ENCODE measurements at regions not wholly inside any gene's neighbourhood (a gene's known extent, or its start where the extent isn't known, plus 50 kb on each side); places are given as distances from the start of the nearest gene placed in this dataset.

- TF ChIP-seq ZNF138 (CRISPR knock-in tag; conservative IDR thresholded peaks at IDR 0.05) = no peak
- TF ChIP-seq, protein P1, sequence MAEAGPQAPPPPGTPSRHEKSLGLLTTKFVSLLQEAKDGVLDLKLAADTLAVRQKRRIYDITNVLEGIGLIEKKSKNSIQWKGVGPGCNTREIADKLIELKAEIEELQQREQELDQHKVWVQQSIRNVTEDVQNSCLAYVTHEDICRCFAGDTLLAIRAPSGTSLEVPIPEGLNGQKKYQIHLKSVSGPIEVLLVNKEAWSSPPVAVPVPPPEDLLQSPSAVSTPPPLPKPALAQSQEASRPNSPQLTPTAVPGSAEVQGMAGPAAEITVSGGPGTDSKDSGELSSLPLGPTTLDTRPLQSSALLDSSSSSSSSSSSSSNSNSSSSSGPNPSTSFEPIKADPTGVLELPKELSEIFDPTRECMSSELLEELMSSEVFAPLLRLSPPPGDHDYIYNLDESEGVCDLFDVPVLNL (CRISPR knock-in tag; IDR thresholded peaks at IDR 0.05; ENCODE audit: borderline replicate concordance, low read depth) = no peak
- TF ChIP-seq TCF7 (CRISPR knock-in tag; IDR thresholded peaks at IDR 0.05; ENCODE audit: low read depth) = no peak
- TF ChIP-seq SP1 (CRISPR knock-in tag; conservative IDR thresholded peaks at IDR 0.05) = no peak
- TF ChIP-seq, protein P2, sequence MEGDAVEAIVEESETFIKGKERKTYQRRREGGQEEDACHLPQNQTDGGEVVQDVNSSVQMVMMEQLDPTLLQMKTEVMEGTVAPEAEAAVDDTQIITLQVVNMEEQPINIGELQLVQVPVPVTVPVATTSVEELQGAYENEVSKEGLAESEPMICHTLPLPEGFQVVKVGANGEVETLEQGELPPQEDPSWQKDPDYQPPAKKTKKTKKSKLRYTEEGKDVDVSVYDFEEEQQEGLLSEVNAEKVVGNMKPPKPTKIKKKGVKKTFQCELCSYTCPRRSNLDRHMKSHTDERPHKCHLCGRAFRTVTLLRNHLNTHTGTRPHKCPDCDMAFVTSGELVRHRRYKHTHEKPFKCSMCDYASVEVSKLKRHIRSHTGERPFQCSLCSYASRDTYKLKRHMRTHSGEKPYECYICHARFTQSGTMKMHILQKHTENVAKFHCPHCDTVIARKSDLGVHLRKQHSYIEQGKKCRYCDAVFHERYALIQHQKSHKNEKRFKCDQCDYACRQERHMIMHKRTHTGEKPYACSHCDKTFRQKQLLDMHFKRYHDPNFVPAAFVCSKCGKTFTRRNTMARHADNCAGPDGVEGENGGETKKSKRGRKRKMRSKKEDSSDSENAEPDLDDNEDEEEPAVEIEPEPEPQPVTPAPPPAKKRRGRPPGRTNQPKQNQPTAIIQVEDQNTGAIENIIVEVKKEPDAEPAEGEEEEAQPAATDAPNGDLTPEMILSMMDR (IDR thresholded peaks at IDR 0.05) = no peak
- TF ChIP-seq NR3C1 (CRISPR knock-in tag; conservative IDR thresholded peaks at IDR 0.05; ENCODE audit: low read depth) = no peak
- TF ChIP-seq ZNF121 (CRISPR knock-in tag; IDR thresholded peaks at IDR 0.05) = no peak
- TF ChIP-seq FOXK1 (CRISPR knock-in tag; IDR thresholded peaks at IDR 0.05) = no peak
Measured at GRCh38 chr13:30129411-30129810, 177.9 kb downstream of the KATNAL1 start.
